Loucy (cell line): ENCODE measurements at regions not wholly inside any gene's neighbourhood (a gene's known extent, or its start where the extent isn't known, plus 50 kb on each side); places are given as distances from the start of the nearest gene placed in this dataset.

Source experiments
- H2AFZ ChIP-seq: fragments of 200-600 bp; sonication (generic); 2 replicates; pipeline ENCODE4 v1.6.0; 2016; ENCODE audit warnings: antibody characterized with exemption, mild to moderate bottlenecking, low read length, moderate library complexity
- H3F3A ChIP-seq: fragments of 200-600 bp; 2 replicates; pipeline ENCODE4 v1.6.0; 2016; ENCODE audit warnings: antibody characterized with exemption, low read depth, mild to moderate bottlenecking
- H3K27me3 ChIP-seq: fragments of 200-600 bp; sonication (generic); 2 replicates; pipeline ENCODE4 v1.6.1; 2014; ENCODE audit warnings: low read length, mild to moderate bottlenecking; ENCODE audit not compliant: insufficient read depth, poor library complexity, severe bottlenecking
- H3K36me3 ChIP-seq: fragments of 200-600 bp; sonication (generic); 2 replicates; pipeline ENCODE4 v1.6.1; 2016; ENCODE audit warnings: low read length; ENCODE audit not compliant: insufficient read depth
- H3K4me1 ChIP-seq: fragments of 200-600 bp; sonication (generic); 2 replicates; pipeline ENCODE4 v1.5.1; 2014; ENCODE audit warnings: low read length, mild to moderate bottlenecking; ENCODE audit not compliant: insufficient read depth, poor library complexity, severe bottlenecking
- H3K4me2 ChIP-seq: fragments of 200-600 bp; sonication (generic); 2 replicates; pipeline ENCODE4 v1.6.0; 2014; ENCODE audit warnings: antibody characterized with exemption, low read length, low read depth, mild to moderate bottlenecking; ENCODE audit not compliant: poor library complexity, severe bottlenecking
- H3K4me3 ChIP-seq: fragments of 200-600 bp; sonication (generic); 2 replicates; pipeline ENCODE4 v1.5.1; 2014; ENCODE audit warnings: low read length, mild to moderate bottlenecking, mixed read lengths; ENCODE audit not compliant: poor library complexity, severe bottlenecking
- H3K79me2 ChIP-seq: fragments of 200-600 bp; sonication (generic); 2 replicates; pipeline ENCODE4 v1.6.1; 2014; ENCODE audit warnings: low read length; ENCODE audit not compliant: insufficient read depth
- H3K9ac ChIP-seq: fragments of 200-600 bp; sonication (generic); 2 replicates; pipeline ENCODE4 v1.6.0; 2014; ENCODE audit warnings: mild to moderate bottlenecking, low read depth, low read length, moderate library complexity; ENCODE audit not compliant: poor library complexity, severe bottlenecking
- H3K9me2 ChIP-seq: fragments of 200-600 bp; sonication (generic); replicated peaks from 2 replicates; pipeline ENCODE4 v1.6.1; 2016; ENCODE audit warnings: low read depth, low read length, mixed read lengths
- H3K9me3 ChIP-seq: fragments of 200-600 bp; sonication (generic); 2 replicates; pipeline ENCODE4 v1.6.1; 2014; ENCODE audit warnings: mild to moderate bottlenecking, antibody characterized with exemption, low read length, low read depth; ENCODE audit not compliant: insufficient read depth
- H4K20me1 ChIP-seq: fragments of 200-600 bp; sonication (generic); 2 replicates; pipeline ENCODE4 v1.6.0; 2014; ENCODE audit warnings: antibody characterized with exemption, low read length, mild to moderate bottlenecking; ENCODE audit not compliant: insufficient read depth, poor library complexity, severe bottlenecking
- CTCF ChIP-seq: fragments of 200-600 bp; sonication (generic); conservative IDR thresholded peaks from 2 replicates; pipeline ENCODE4 v1.5.1; 2014; ENCODE audit warnings: mild to moderate bottlenecking, antibody characterized with exemption, low read length
- EZH2phosphoT487 ChIP-seq: fragments of 200-600 bp; IDR thresholded peaks from 2 replicates; pipeline ENCODE4 v1.6.1; 2018; ENCODE audit warnings: antibody characterized with exemption, mild to moderate bottlenecking, moderate library complexity, borderline replicate concordance

GRCh38 chr21:16840538-16840937, 672.3 kb upstream of the CXADR start:
- Histone ChIP-seq H3K9me2 (no peaks in the 10 kb centered on the region; the same call in 1 of the 2 replicates), H2AFZ (no peak overlapping the region), H3K9me3 (no peaks in the 10 kb centered on the region), H3K4me2 (no peak overlapping the region), H3F3A (no peaks in the 10 kb centered on the region), H4K20me1 (no peaks in the 10 kb centered on the region), H3K36me3 (no peaks in the 10 kb centered on the region), H3K4me3 (no peak overlapping the region), H3K27me3 (no peaks in the 10 kb centered on the region), H3K79me2 (no peaks in the 10 kb centered on the region), H3K4me1 (no peaks in the 10 kb centered on the region), H3K9ac (no peak overlapping the region)
- no peak for TF ChIP-seq EZH2phosphoT487
- TF ChIP-seq CTCF, result no peak

- no peak overlapping the region for H3K9ac ChIP-seq
- no peaks in the 10 kb centered on the region for H4K20me1 ChIP-seq
- no peaks in the 10 kb centered on the region for H3K9me3 ChIP-seq
- H3K36me3 ChIP-seq, result no peaks in the 10 kb centered on the region
- H3K9me2 ChIP-seq, result no peaks in the 10 kb centered on the region; the same call in 1 of the 2 replicates
- H2AFZ ChIP-seq, result no peak overlapping the region
- H3K4me3 ChIP-seq, result no peak overlapping the region
- H3F3A ChIP-seq, result no peaks in the 10 kb centered on the region
- H3K79me2 ChIP-seq, result no peaks in the 10 kb centered on the region
- H3K4me2 ChIP-seq, result no peak overlapping the region
- TF ChIP-seq EZH2phosphoT487 (no peak), CTCF (no peak)
- no peaks in the 10 kb centered on the region for H3K4me1 ChIP-seq
- no peaks in the 10 kb centered on the region for H3K27me3 ChIP-seq
Observed at GRCh38 chr21:16841975-16842695, 670.7 kb upstream of the CXADR start.

GRCh38 chr21:16842696-16843035, 670.2 kb upstream of the CXADR start:
- H3K9me2 ChIP-seq, result no peaks in the 10 kb centered on the region; the same call in 1 of the 2 replicates
- no peaks in the 10 kb centered on the region for H3K9me3 ChIP-seq
- H3K79me2 ChIP-seq, result no peaks in the 10 kb centered on the region
- no peaks in the 10 kb centered on the region for H3F3A ChIP-seq
- no peaks in the 10 kb centered on the region for H3K4me1 ChIP-seq
- H3K27me3 ChIP-seq, result no peaks in the 10 kb centered on the region
- H4K20me1 ChIP-seq, result no peaks in the 10 kb centered on the region
- H3K4me2 ChIP-seq, result no peak overlapping the region
- TF ChIP-seq CTCF, result no peak
- TF ChIP-seq EZH2phosphoT487, result no peak
- no peak overlapping the region for H2AFZ ChIP-seq
- no peak overlapping the region for H3K9ac ChIP-seq
- no peaks in the 10 kb centered on the region for H3K36me3 ChIP-seq
- H3K4me3 ChIP-seq, result no peak overlapping the region
